Stomach (tissue), 4 donors: ENCODE measurements at regions not wholly inside any gene's neighbourhood (a gene's known extent, or its start where the extent isn't known, plus 50 kb on each side); places are given as distances from the start of the nearest gene placed in this dataset.

Source experiments
- CTCF ChIP-seq, 7 experiments: fragments of 450-650 bp in 4 of 7; fragments of 200-600 bp in 3 of 7; sonication (generic) in 3 of 7; IDR thresholded peaks; one replicate each; pipeline ENCODE4 v1.5.1; 2016 to 2019; ENCODE audit warnings: antibody characterized with exemption in 7 of 7, control low read depth in 2 of 7, mild to moderate bottlenecking in 1 of 7
- EP300 ChIP-seq: sonication (generic); formaldehyde crosslinking; IDR thresholded peaks from one replicate; pipeline ENCODE4 v1.6.1; 2017; ENCODE audit warnings: antibody characterized with exemption
- POLR2A ChIP-seq, 4 donors: fragments of 450-650 bp; IDR thresholded peaks; one replicate each; pipeline ENCODE4 v1.6.1; 2016; ENCODE audit warnings: antibody characterized with exemption in 4 of 4, control low read depth in 2 of 4, mild to moderate bottlenecking in 1 of 4, moderate library complexity in 1 of 4
- POLR2AphosphoS5 ChIP-seq, 3 donors: sonication (generic); formaldehyde crosslinking; IDR thresholded peaks; one replicate each; pipeline ENCODE4 v1.6.1; 2016; ENCODE audit warnings: antibody characterized with exemption in 3 of 3

GRCh38 chr10:62710182-62710581 lies 94.3 kb upstream of the ADO start:
- TF ChIP-seq CTCF (IDR thresholded peaks at IDR 0.05) (no peak), EP300 (no peak), POLR2AphosphoS5 (IDR thresholded peaks at IDR 0.05) (no peak), POLR2A (IDR thresholded peaks at IDR 0.05) (no peak)
